Stomach (tissue), 4 donors: ENCODE measurements at regions not wholly inside any gene's neighbourhood (a gene's known extent, or its start where the extent isn't known, plus 50 kb on each side); places are given as distances from the start of the nearest gene placed in this dataset.

Source experiments
- CTCF ChIP-seq, 7 experiments: fragments of 450-650 bp in 4 of 7; fragments of 200-600 bp in 3 of 7; sonication (generic) in 3 of 7; IDR thresholded peaks; one replicate each; pipeline ENCODE4 v1.5.1; 2016 to 2019; ENCODE audit warnings: antibody characterized with exemption in 7 of 7, control low read depth in 2 of 7, mild to moderate bottlenecking in 1 of 7
- POLR2A ChIP-seq, 4 donors: fragments of 450-650 bp; IDR thresholded peaks; one replicate each; pipeline ENCODE4 v1.6.1; 2016; ENCODE audit warnings: antibody characterized with exemption in 4 of 4, control low read depth in 2 of 4, mild to moderate bottlenecking in 1 of 4, moderate library complexity in 1 of 4
- POLR2AphosphoS5 ChIP-seq, 3 donors: sonication (generic); formaldehyde crosslinking; IDR thresholded peaks; one replicate each; pipeline ENCODE4 v1.6.1; 2016; ENCODE audit warnings: antibody characterized with exemption in 3 of 3

GRCh38 chr12:60498656-60499055, 902.8 kb downstream of the SLC16A7 start:
- no peak for TF ChIP-seq POLR2A (IDR thresholded peaks at IDR 0.05)
- TF ChIP-seq CTCF (IDR thresholded peaks at IDR 0.05), result no peak
- TF ChIP-seq POLR2AphosphoS5 (IDR thresholded peaks at IDR 0.05), result no peak
